ENCODE measurements at regions not wholly inside any gene's neighbourhood (a gene's known extent, or its start where the extent isn't known, plus 50 kb on each side); places are given as distances from the start of the nearest gene placed in this dataset.

- TF ChIP-seq OSR1 (CRISPR knock-in tag; IDR thresholded peaks at IDR 0.05) (no peak), ZFP30 (CRISPR knock-in tag; IDR thresholded peaks at IDR 0.05) (no peak), ZNF565 (CRISPR knock-in tag; conservative IDR thresholded peaks at IDR 0.05; ENCODE audit: low read depth) (no peak), PPARA (CRISPR knock-in tag; IDR thresholded peaks at IDR 0.05; ENCODE audit: borderline replicate concordance) (no peak), ZNF70 (CRISPR knock-in tag; IDR thresholded peaks at IDR 0.05) (no peak), RARB (CRISPR knock-in tag; IDR thresholded peaks at IDR 0.05) (no peak), TOX (CRISPR knock-in tag; IDR thresholded peaks at IDR 0.05; ENCODE audit: borderline replicate concordance) (no peak), SNAI2 (CRISPR knock-in tag; IDR thresholded peaks at IDR 0.05) (no peak), PATZ1 (CRISPR knock-in tag; IDR thresholded peaks at IDR 0.05; ENCODE audit: borderline replicate concordance) (no peak), BACH2 (CRISPR knock-in tag; IDR thresholded peaks at IDR 0.05; ENCODE audit: borderline replicate concordance) (no peak), POU6F1 (CRISPR knock-in tag; IDR thresholded peaks at IDR 0.05; ENCODE audit: borderline replicate concordance, low read depth) (no peak), ARNTL (CRISPR knock-in tag; IDR thresholded peaks at IDR 0.05; ENCODE audit: borderline replicate concordance, low read depth) (no peak)
Measured at GRCh38 chr7:116436305-116436826, 63.2 kb upstream of the CAV2 start.

Measured in SK-N-SH treated with all-trans-retinoic acid at 6 μM for 48 hours (cell line).